Right atrium auricular region (tissue), 2 donors: ENCODE measurements at regions not wholly inside any gene's neighbourhood (a gene's known extent, or its start where the extent isn't known, plus 50 kb on each side); places are given as distances from the start of the nearest gene placed in this dataset.

ENCODE experiments used
- DNase-seq: peaks from one replicate; pipeline ENCODE4 v3.0.0-alpha.2; 2019; ENCODE audit warnings: low spot score
- H3K27ac ChIP-seq, 2 donors: fragments of 200-600 bp; sonication (generic); 1 replicate in 1 of 2; 2 replicates in 1 of 2; pipeline ENCODE4 v1.5.1; 2016 to 2019
- H3K27me3 ChIP-seq, 2 donors: fragments of 200-600 bp; sonication (generic); one replicate each; pipeline versions ENCODE4 v1.5.1 to v1.6.0; 2017 to 2019
- H3K36me3 ChIP-seq: fragments of 200-600 bp; sonication (generic); one replicate; pipeline ENCODE4 v1.5.1; 2016
- H3K4me1 ChIP-seq, 2 donors: fragments of 200-600 bp; sonication (generic); one replicate each; pipeline versions ENCODE4 v1.5.1 to v1.6.0; 2017 to 2019
- H3K4me3 ChIP-seq, 2 donors: fragments of 200-600 bp; sonication (generic); 1 replicate in 1 of 2; 2 replicates in 1 of 2; pipeline ENCODE4 v1.5.1; 2017 to 2019; ENCODE audit warnings: mild to moderate bottlenecking in 1 of 2, moderate library complexity in 1 of 2
- H3K9me3 ChIP-seq, 2 donors: fragments of 200-600 bp; sonication (generic); one replicate each; pipeline ENCODE4 v1.5.1; 2019
- TF ChIP-seq, protein P1 (sequence below), 2 donors: fragments of 200-600 bp; sonication (generic); IDR thresholded peaks; one replicate each; pipeline ENCODE4 v1.5.1; 2019; ENCODE audit warnings: antibody characterized with exemption in 2 of 2

DNA sequence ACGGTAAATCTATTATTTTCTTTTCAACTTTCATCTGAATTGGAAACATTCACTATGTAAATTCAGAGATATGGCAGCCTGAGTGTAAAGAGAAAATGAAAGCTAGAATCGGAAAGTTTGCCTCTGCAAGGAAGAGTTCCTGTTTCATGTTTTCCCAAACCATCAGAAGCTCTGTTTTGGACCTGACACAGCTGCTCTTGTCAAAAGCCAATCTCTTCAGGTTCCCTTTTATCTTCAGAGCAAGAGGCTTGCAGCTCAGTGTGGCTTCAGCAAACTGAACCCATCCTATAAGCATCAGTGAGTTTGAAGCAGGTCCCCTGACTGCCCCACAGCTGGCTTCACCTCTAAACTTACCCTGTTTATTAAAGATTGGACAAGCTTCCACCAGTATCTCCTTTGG lies 1099.7 kb downstream of the DTWD2 start:
- no peak overlapping the region for H3K27ac ChIP-seq
- DNase-seq, result no peak

DNA sequence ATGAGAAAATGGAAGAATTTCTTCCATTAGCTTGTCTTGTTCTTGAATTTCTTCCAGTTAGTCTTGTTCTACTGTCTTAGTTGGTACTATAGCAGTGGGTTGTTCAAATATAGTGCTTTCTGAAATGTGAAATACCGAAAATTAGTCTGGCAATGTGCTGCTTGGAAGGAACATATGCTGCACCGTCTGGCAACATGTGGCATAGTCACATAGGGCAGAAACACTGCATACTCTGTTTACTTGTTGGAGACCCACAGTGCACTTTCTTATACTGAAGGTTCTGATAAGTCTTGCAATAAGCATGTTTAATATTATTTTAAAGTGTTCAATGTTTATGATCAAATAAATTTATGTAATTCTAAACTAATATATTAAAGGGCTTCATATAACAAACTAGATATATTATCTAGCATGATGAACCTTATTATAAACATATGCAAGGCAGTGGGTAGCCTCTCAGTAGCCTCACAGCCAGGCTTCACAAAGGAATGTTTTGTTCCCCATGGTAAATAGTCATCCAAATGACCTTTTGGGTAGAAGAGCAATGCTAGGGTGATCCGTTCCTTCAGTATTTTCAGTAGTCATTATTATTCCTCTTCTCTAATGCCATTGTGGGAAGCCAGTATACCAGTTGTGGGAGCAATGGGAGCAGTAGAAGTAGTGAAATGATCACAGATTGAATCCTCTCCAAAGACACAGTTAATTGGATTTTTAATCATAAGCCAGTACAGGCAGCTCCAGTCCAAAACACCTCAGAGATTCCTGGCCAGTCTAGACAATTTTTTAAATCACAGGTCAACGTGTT lies 1106.7 kb downstream of the DTWD2 start:
- H3K9me3 ChIP-seq, result no peaks in the 10 kb centered on the region
- no peaks in the 10 kb centered on the region for H3K27me3 ChIP-seq
- H3K4me1 ChIP-seq, result no peaks in the 10 kb centered on the region
- H3K4me3 ChIP-seq, result no peak overlapping the region
- H3K27ac ChIP-seq, result no peak overlapping the region
- no peak for DNase-seq
- no peaks in the 10 kb centered on the region for H3K36me3 ChIP-seq
- TF ChIP-seq, protein P1, sequence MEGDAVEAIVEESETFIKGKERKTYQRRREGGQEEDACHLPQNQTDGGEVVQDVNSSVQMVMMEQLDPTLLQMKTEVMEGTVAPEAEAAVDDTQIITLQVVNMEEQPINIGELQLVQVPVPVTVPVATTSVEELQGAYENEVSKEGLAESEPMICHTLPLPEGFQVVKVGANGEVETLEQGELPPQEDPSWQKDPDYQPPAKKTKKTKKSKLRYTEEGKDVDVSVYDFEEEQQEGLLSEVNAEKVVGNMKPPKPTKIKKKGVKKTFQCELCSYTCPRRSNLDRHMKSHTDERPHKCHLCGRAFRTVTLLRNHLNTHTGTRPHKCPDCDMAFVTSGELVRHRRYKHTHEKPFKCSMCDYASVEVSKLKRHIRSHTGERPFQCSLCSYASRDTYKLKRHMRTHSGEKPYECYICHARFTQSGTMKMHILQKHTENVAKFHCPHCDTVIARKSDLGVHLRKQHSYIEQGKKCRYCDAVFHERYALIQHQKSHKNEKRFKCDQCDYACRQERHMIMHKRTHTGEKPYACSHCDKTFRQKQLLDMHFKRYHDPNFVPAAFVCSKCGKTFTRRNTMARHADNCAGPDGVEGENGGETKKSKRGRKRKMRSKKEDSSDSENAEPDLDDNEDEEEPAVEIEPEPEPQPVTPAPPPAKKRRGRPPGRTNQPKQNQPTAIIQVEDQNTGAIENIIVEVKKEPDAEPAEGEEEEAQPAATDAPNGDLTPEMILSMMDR (IDR thresholded peaks at IDR 0.05), result no peak

More for the DNA sequence above, 1099.7 kb downstream of the DTWD2 start:
- H3K9me3 ChIP-seq, result no peaks in the 10 kb centered on the region
- peak overlapping the region in 1 of 2 donors; percentile 30 for H3K4me3 ChIP-seq
- no peaks in the 10 kb centered on the region for H3K36me3 ChIP-seq
- no peaks in the 10 kb centered on the region for H3K27me3 ChIP-seq
- peaks cover 0 to 7% of the 10 kb centered on the region in 2 donors for H3K4me1 ChIP-seq
- TF ChIP-seq, protein P1 (IDR thresholded peaks at IDR 0.05), result no peak

DNA sequence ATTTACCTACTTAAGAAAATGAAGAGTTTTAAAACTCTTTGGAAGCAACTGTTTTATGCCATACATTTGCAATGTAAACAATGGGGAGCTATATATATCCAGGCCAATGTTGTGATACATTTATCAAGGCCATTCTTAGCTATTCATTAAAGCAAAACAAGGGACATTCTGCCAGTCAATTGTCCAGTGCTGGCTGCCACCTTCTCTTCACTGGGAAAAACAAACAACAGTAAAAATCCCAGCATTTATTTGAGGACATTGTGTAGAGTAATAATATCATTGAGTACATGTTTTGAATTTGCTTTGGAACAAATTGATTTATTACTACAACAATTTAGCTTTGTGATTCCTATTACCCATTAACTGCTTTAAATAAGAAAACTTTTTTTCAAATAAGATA lies 1107.4 kb downstream of the DTWD2 start:
- no peak for DNase-seq
- TF ChIP-seq, protein P1 (IDR thresholded peaks at IDR 0.05), result no peak

DNA sequence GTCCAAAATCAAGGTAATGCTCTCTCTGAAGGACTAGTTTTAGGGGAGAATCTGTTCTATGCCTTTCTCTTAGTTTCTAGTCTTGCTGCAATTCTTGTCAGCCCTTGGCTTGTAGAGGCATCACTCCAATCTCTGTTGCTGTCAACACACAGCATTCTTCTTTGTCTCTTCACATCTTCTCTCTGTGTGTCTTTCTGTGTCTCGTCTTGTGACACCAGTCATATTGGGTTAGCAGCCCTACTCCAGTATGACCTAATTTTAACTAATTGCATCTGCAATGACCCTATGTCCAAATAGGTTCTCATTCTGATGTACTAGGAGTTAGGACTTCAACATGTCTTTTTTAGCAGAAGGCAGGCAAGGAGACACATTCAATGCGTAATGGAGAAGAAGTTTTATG lies 1110.6 kb downstream of the DTWD2 start:
- no peak overlapping the region for H3K4me3 ChIP-seq
- no peak overlapping the region for H3K27ac ChIP-seq
- no peak for DNase-seq
- no peaks in the 10 kb centered on the region for H3K27me3 ChIP-seq
- H3K9me3 ChIP-seq, result peaks cover 0 to 9% of the 10 kb centered on the region in 2 donors
- TF ChIP-seq, protein P1 (IDR thresholded peaks at IDR 0.05), result no peak
- H3K36me3 ChIP-seq, result no peaks in the 10 kb centered on the region
- H3K4me1 ChIP-seq, result no peaks in the 10 kb centered on the region

More for the DNA sequence above, 1107.4 kb downstream of the DTWD2 start:
- no peaks in the 10 kb centered on the region for H3K27me3 ChIP-seq
- H3K4me3 ChIP-seq, result no peak overlapping the region
- no peaks in the 10 kb centered on the region for H3K4me1 ChIP-seq
- H3K36me3 ChIP-seq, result no peaks in the 10 kb centered on the region
- no peaks in the 10 kb centered on the region for H3K9me3 ChIP-seq
- H3K27ac ChIP-seq, result no peak overlapping the region

DNA sequence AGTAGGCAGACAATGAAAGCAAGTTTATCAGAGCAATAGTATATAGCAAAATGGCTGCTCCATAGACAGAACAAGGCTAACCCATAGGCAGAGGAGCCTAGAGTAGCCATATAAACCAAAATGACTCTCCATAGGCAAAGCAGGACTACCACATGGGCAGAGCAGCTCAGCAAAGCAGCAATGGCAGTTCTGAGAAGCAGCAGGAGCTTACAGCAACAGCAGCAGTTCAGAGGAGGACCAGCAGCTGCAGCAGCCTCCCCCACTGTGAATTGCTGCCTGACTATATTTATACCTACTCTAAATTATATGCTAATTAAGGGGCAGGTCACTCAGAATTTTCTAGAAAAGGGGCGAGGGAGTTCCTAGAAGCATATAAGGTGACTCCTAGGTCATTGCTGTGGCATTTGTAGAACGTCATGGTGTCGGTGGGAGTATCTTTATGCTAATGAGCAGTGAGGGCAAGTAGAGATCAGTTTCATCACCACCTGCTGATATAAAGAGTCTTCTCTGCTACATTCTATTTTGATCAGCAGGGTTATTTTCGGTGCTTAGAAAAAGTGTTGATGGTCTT lies 1115.5 kb downstream of the DTWD2 start:
- H3K36me3 ChIP-seq, result no peaks in the 10 kb centered on the region
- H3K4me1 ChIP-seq, result no peaks in the 10 kb centered on the region
- no peaks in the 10 kb centered on the region for H3K27me3 ChIP-seq
- TF ChIP-seq, protein P1 (IDR thresholded peaks at IDR 0.05), result no peak
- H3K9me3 ChIP-seq, result peaks cover 0 to 9% of the 10 kb centered on the region in 2 donors
- H3K4me3 ChIP-seq, result no peak overlapping the region
- no peak overlapping the region for H3K27ac ChIP-seq
- DNase-seq, result no peak
